GM12878 (cell line): ENCODE measurements at regions not wholly inside any gene's neighbourhood (a gene's known extent, or its start where the extent isn't known, plus 50 kb on each side); places are given as distances from the start of the nearest gene placed in this dataset.

Source experiments
- MEF2A ChIP-seq: IDR thresholded peaks from 2 replicates; pipeline ENCODE4 v1.6.1; 2011; ENCODE audit warnings: low read depth, mild to moderate bottlenecking, low read length, moderate library complexity; ENCODE audit not compliant: insufficient read depth
- POLR2AphosphoS5 ChIP-seq: IDR thresholded peaks from 2 replicates; pipeline ENCODE4 v1.6.1; 2011; ENCODE audit warnings: mild to moderate bottlenecking, low read length, inconsistent platforms
- TF ChIP-seq, protein P1 (sequence below), 3 experiments: IDR thresholded peaks in 2 of 3; conservative IDR thresholded peaks in 1 of 3; 2 replicates each; pipeline ENCODE4 v1.5.1; 2011; ENCODE audit warnings: low read depth in 3 of 3, low read length in 3 of 3, mild to moderate bottlenecking in 3 of 3, control low read depth in 2 of 3, moderate library complexity in 2 of 3, inconsistent platforms in 1 of 3, mixed read lengths in 1 of 3; ENCODE audit not compliant: control insufficient read depth in 2 of 3, insufficient read depth in 1 of 3; ENCODE audit errors: extremely low read depth in 1 of 3

DNA sequence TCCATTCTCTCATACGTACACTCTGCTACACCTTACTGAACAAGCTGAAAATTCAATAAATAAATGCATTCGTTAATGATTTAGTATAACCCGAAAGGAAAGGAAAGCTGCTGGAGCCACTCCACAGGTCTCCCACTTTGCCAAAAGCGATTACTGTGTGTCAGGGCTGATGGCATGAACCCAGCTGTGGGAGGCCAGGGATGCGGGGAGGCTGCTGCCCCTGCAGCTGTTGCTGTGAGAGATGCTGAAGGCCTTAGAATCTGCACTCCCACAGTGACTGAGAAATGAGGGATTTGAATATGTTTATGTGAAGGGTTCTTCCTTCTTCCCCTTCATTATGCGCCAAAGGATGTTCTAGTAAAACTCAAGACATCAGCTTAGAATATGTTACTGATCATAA is 58.7 kb upstream of the NBEA start:
- TF ChIP-seq, protein P1, sequence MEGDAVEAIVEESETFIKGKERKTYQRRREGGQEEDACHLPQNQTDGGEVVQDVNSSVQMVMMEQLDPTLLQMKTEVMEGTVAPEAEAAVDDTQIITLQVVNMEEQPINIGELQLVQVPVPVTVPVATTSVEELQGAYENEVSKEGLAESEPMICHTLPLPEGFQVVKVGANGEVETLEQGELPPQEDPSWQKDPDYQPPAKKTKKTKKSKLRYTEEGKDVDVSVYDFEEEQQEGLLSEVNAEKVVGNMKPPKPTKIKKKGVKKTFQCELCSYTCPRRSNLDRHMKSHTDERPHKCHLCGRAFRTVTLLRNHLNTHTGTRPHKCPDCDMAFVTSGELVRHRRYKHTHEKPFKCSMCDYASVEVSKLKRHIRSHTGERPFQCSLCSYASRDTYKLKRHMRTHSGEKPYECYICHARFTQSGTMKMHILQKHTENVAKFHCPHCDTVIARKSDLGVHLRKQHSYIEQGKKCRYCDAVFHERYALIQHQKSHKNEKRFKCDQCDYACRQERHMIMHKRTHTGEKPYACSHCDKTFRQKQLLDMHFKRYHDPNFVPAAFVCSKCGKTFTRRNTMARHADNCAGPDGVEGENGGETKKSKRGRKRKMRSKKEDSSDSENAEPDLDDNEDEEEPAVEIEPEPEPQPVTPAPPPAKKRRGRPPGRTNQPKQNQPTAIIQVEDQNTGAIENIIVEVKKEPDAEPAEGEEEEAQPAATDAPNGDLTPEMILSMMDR (IDR thresholded peaks at IDR 0.05 in 2 of 3, conservative IDR thresholded peaks at IDR 0.05 in 1 of 3; ENCODE audit: control insufficient read depth in 2 of 3, extremely low read depth in 1 of 3, insufficient read depth in 1 of 3, low read depth in 3 of 3, low read length in 3 of 3), result no peak
- TF ChIP-seq MEF2A (no peak), POLR2AphosphoS5 (no peak)
